ACC112 (cell line): ENCODE measurements at regions not wholly inside any gene's neighbourhood (a gene's known extent, or its start where the extent isn't known, plus 50 kb on each side); places are given as distances from the start of the nearest gene placed in this dataset.
A peak's percentile ranks its signal among the peaks of the same experiment; 100 is the strongest.

Experiments
- H2AFZ ChIP-seq: fragments of 200-600 bp; sonication (generic); one replicate; pipeline ENCODE4 v1.6.0; 2017; ENCODE audit warnings: antibody characterized with exemption, low read length; ENCODE audit not compliant: unreplicated experiment
- H3K27ac ChIP-seq: fragments of 200-600 bp; sonication (generic); 2 replicates; pipeline ENCODE4 v1.5.1; 2014; ENCODE audit warnings: low read depth, mild to moderate bottlenecking, antibody characterized with exemption, low read length, moderate library complexity
- H3K27me3 ChIP-seq: fragments of 200-600 bp; sonication (generic); 2 replicates; pipeline ENCODE4 v1.6.1; 2014; ENCODE audit warnings: mild to moderate bottlenecking, antibody characterized with exemption, low read length, moderate library complexity, mixed read lengths; ENCODE audit not compliant: insufficient read depth
- H3K36me3 ChIP-seq: fragments of 200-600 bp; sonication (generic); 2 replicates; pipeline ENCODE4 v1.6.1; 2016; ENCODE audit warnings: mild to moderate bottlenecking, antibody characterized with exemption, low read length, moderate library complexity, mixed read lengths; ENCODE audit not compliant: insufficient read depth
- H3K4me1 ChIP-seq: fragments of 200-600 bp; sonication (generic); one replicate; pipeline ENCODE4 v1.6.1; 2016; ENCODE audit warnings: low read length, mixed read lengths; ENCODE audit not compliant: insufficient read depth, unreplicated experiment, control insufficient read depth
- H3K4me3 ChIP-seq: fragments of 200-600 bp; sonication (generic); 2 replicates; pipeline ENCODE4 v1.5.1; 2014; ENCODE audit warnings: mild to moderate bottlenecking, low read depth, low read length
- H3K79me2 ChIP-seq: fragments of 200-600 bp; sonication (generic); one replicate; pipeline ENCODE4 v1.6.0; 2016; ENCODE audit warnings: low read length; ENCODE audit not compliant: control insufficient read depth, unreplicated experiment, insufficient read depth

DNA sequence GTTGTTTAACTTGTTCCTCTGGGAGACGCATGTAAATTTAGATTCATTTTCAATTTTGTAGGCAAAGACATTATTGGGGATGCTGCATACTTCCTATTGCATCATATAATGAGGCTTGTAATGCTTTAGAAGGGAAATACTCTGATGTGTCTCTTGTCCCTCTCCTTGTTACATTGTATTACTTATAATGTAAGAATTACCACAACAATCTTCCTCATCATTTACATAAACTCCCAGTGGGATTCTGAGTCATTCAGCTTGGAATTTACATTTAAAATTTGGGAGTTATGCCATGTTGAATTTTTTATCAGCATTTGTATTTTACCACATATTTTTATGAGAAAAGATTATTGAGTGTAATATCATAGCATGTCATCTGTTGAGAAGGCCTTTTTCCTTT is 963.4 kb upstream of the NRXN1 start:
- no peak overlapping the region for H3K4me3 ChIP-seq
- H2AFZ ChIP-seq, result no peak overlapping the region
- H3K27ac ChIP-seq, result peak overlapping the region; percentile 79
- H3K27me3 ChIP-seq, result no peaks in the 10 kb centered on the region
- H3K36me3 ChIP-seq, result no peaks in the 10 kb centered on the region
- peaks cover 30% of the 10 kb centered on the region for H3K4me1 ChIP-seq
- H3K79me2 ChIP-seq, result no peaks in the 10 kb centered on the region

DNA sequence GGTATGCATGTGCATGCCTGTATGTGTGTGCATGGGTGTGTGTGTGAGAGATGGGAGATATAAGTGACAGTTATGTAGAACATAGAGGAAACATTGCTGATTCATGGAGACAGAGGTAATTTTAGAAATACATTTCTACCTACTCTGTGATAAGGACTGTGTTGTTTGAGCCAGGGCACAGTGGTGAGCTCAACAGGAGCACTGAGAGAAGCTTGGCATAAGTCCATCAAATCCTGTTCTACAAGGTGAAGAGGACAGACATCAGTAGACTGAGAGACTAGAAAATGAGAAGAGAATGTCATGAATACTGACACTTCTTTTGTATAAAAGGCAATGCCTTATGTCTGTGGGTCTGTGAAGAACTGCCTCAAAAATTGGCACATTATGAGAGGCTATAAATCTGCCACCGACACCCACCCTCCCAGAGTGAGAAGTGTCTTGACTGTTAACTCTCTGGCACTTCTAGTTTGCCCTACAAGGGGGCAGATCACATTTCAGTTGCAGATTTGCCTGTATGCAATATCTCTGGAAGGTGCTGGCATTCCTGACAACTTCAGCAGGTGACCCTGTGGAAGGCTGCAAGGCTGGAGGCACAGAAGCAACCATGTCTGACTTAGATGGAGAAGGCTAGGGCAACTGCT is 962.3 kb upstream of the NRXN1 start:
- Histone ChIP-seq H3K4me3 (no peak overlapping the region), H3K4me1 (peaks cover 30% of the 10 kb centered on the region), H3K27ac (peak overlapping the region; percentile 79), H3K36me3 (no peaks in the 10 kb centered on the region), H2AFZ (no peak overlapping the region), H3K27me3 (no peaks in the 10 kb centered on the region), H3K79me2 (no peaks in the 10 kb centered on the region)

DNA sequence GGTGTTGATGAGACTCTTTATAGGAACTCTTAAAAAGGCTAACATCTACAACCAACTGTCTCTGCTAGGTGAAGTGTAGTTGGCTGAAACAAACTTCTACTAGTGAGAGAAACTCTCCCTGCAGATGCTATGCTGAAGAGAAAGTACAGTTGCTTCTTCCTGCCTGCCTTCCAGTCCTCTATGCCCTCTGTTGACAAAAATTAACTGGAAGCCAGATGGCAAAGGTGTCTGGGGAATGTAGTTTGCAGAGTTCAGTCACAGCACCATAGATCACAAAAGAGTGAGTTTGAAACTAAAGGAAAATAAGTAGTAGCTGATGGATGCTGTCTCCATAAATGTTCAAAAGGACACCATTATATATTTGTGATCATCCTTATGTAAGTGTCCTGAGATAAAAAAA is 958.8 kb upstream of the NRXN1 start:
- Histone ChIP-seq H3K27me3 (no peaks in the 10 kb centered on the region), H3K4me3 (no peak overlapping the region), H3K79me2 (no peaks in the 10 kb centered on the region), H3K36me3 (no peaks in the 10 kb centered on the region), H3K27ac (no peak overlapping the region), H3K4me1 (peaks cover 15% of the 10 kb centered on the region), H2AFZ (peak overlapping the region; percentile 34)

DNA sequence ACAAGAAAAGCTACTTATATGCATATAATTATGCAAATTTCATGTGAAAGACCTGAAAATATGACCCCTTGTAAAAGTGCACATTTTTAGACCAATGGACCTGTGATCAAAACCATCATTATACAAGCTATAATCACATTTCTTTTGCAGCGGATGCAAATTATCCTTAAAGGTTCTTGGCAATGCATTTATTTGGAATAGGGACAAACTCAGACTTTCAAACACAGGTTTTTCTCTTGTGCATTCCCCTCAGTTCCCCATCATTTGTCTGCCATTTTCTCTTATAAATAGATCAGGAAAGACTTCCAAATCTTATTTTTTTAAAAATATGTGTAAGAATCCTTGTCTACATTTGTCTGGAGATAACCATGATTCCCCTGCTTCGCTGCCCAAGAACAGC is 954.2 kb upstream of the NRXN1 start:
- no peak overlapping the region for H3K4me3 ChIP-seq
- H3K36me3 ChIP-seq, result no peaks in the 10 kb centered on the region
- H3K27me3 ChIP-seq, result no peaks in the 10 kb centered on the region

DNA sequence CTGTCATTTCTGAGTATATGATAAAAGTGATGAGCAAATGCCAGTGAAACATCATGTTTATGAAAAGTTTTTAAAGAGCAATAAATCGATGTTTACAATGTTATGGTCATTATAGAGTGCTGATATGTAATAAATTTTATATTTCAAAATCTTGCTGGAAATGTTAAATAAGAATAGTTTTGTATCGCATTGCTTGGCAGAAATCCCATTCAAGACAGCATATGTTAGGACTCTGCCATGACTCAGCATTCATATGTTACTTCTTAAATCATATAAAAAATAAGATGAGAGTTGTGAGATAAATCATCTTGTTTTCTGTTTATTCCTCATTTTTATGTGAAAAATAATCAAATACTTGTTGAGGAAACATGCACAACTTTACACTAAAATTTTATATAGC is 949.9 kb upstream of the NRXN1 start:
- H3K4me1 ChIP-seq, result no peaks in the 10 kb centered on the region
- H3K27me3 ChIP-seq, result no peaks in the 10 kb centered on the region
- no peaks in the 10 kb centered on the region for H3K36me3 ChIP-seq
- no peak overlapping the region for H3K27ac ChIP-seq
- 0 out of 2 replicates have a peak overlapping the region, but pooled peaks have one; percentile 30 for H3K4me3 ChIP-seq
- H2AFZ ChIP-seq, result peak overlapping the region; percentile 27
- H3K79me2 ChIP-seq, result no peaks in the 10 kb centered on the region

More for the DNA sequence above, 954.2 kb upstream of the NRXN1 start:
- no peaks in the 10 kb centered on the region for H3K4me1 ChIP-seq
- no peaks in the 10 kb centered on the region for H3K79me2 ChIP-seq
- no peak overlapping the region for H3K27ac ChIP-seq
- H2AFZ ChIP-seq, result no peak overlapping the region

DNA sequence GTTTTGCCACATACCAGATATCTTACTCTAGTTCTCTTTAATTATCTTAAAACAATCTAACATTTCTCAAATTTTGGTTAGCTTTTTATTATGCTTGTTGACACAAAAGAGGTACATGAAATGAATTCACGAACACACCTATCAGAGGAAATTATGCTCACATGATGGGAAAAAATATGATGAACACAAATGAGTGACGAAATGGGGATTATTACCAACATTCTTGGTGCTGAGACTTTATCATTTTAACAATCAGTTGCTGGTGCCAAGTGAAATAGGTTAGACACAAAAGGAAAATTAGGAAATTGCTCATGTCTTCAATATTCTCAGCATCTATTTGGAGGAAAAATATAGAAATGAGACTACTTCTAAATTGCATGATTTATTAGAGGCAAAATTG is 944.7 kb upstream of the NRXN1 start:
- no peaks in the 10 kb centered on the region for H3K36me3 ChIP-seq
- no peak overlapping the region for H3K4me3 ChIP-seq
- no peak overlapping the region for H3K27ac ChIP-seq
- no peaks in the 10 kb centered on the region for H3K79me2 ChIP-seq
- no peak overlapping the region for H2AFZ ChIP-seq
- no peaks in the 10 kb centered on the region for H3K27me3 ChIP-seq
- no peaks in the 10 kb centered on the region for H3K4me1 ChIP-seq

DNA sequence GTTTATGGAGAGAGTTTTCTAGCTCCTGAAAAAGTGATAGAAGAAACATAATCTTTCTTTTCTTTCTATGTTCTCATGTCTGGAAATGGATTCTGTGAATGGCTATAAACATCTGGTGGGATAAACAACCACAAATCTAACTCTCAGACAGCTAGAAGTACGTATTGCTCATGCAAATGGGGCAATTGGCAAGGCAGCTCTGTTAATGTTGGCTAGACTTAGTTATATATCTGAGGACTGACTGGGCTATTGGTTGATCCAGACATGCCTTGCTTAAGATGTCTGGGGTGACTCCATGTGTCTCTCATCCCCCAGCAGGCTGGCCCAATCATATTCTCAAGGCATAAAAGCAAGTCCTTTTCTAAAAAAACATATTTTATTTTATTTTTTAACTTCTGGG is 939.2 kb upstream of the NRXN1 start:
- no peak overlapping the region for H3K27ac ChIP-seq

DNA sequence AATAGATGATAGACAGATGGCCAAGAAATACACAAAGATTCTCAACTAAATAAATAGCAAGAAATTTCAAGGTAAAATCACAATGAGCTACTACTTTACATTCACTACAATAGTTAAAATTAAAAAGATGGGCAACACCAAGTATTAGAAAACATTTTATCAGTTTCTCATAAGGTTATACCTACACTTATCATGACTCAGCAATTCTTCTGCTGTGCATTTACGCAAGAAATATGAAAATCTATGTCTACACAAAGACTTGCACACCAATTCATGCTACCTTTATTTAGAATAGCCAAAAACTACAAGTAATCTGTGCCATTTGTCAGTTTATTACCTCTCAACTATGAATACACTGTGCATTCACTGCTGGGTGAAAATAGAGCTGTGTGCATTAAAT is 937.4 kb upstream of the NRXN1 start:
- no peaks in the 10 kb centered on the region for H3K36me3 ChIP-seq
- no peaks in the 10 kb centered on the region for H3K4me1 ChIP-seq
- H3K79me2 ChIP-seq, result no peaks in the 10 kb centered on the region
- no peak overlapping the region for H3K4me3 ChIP-seq
- H3K27me3 ChIP-seq, result no peaks in the 10 kb centered on the region
- no peak overlapping the region for H3K27ac ChIP-seq
- H2AFZ ChIP-seq, result no peak overlapping the region

More for the DNA sequence above, 939.2 kb upstream of the NRXN1 start:
- Histone ChIP-seq H2AFZ (no peak overlapping the region), H3K4me3 (no peak overlapping the region), H3K4me1 (no peaks in the 10 kb centered on the region), H3K79me2 (no peaks in the 10 kb centered on the region), H3K27me3 (no peaks in the 10 kb centered on the region), H3K36me3 (no peaks in the 10 kb centered on the region)

DNA sequence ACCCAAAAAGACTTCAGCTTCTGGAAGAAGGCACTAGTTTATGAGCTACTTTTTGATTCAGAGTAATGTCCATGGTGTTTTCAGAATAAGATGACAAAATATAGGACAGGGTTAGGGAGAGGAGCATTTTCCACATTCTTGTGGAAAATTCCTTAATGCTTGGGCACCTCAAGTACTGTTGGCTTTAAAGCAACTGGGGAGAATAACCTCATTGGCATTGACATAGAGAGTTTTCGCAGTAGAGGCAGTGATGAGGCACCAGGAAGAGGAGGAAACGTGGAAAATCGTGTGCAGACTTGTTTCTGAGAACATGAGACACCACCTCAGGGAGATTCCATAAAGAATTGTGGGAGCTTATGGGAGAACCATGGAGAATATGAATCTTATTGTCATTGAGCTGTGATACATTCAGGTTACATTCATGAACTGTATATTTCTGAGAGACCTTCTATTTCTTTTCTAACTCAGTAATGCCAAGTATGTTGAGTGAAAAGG is 929.0 kb upstream of the NRXN1 start:
- Histone ChIP-seq H2AFZ (no peak overlapping the region), H3K4me1 (peaks cover 19% of the 10 kb centered on the region), H3K79me2 (no peaks in the 10 kb centered on the region), H3K36me3 (no peaks in the 10 kb centered on the region), H3K4me3 (no peak overlapping the region), H3K27me3 (no peaks in the 10 kb centered on the region), H3K27ac (no peak overlapping the region)

DNA sequence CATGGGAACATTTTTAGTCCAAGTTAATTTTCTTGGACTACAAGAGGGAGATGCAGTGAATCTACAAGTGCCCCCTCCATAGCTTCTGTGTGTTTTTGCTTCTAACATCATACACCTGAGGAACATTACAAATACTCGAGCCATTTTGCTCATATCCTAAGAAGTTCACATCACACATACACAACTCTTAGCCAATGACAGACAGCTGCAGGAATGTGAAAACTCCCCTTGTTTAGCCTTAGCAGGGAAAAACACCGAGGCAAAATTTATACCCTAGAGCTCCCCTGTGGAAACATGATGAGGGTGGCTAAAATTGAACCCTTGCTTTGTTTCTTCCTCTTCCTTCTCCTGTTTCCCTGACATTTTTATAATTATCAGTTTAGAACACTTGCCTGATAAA is 928.3 kb upstream of the NRXN1 start:
- Histone ChIP-seq H3K4me3 (no peak overlapping the region), H3K27me3 (no peaks in the 10 kb centered on the region), H3K27ac (peak overlapping the region; percentile 48), H3K4me1 (peaks cover 19% of the 10 kb centered on the region), H2AFZ (peak overlapping the region; percentile 12), H3K36me3 (no peaks in the 10 kb centered on the region), H3K79me2 (no peaks in the 10 kb centered on the region)

DNA sequence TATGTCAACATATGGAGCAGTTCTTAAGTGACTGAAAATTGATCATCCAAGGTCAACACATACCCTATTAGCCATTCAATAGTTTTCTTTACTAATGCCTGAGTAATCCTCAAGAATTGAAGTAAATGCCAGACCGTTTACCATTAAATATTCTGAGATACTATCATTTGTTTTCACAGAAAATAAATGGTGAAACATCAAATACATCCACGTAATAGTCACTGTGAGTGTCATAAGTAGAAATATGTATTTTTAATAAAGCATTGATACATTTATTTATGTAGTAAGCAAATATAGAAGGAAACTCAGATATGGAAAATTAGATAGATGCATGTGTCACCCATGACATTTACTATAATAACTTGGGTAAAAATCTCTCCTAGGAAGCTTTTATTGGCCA is 927.8 kb upstream of the NRXN1 start:
- Histone ChIP-seq H3K27me3 (no peaks in the 10 kb centered on the region), H3K79me2 (no peaks in the 10 kb centered on the region), H3K36me3 (no peaks in the 10 kb centered on the region), H3K27ac (peak overlapping the region; percentile 48), H3K4me3 (no peak overlapping the region), H2AFZ (no peak overlapping the region), H3K4me1 (peaks cover 22% of the 10 kb centered on the region)
